D721Med (cell line): ENCODE measurements at regions not wholly inside any gene's neighbourhood (a gene's known extent, or its start where the extent isn't known, plus 50 kb on each side); places are given as distances from the start of the nearest gene placed in this dataset.
A peak's percentile ranks its signal among the peaks of the same experiment; 100 is the strongest.
"Not testable (repeated sequence)": the region's sequence is repeated elsewhere in the genome, so short reads cannot be mapped to it uniquely, and the experiment has no call there.

Experiments
- DNase-seq: peaks from one replicate; pipeline ENCODE4 v3.0.0; 2011; ENCODE audit warnings: low spot score; ENCODE audit not compliant: insufficient read length
- FAIRE-seq: peaks from 2 replicates; lab custom pipeline; 2011; peaks lifted over from hg19 to GRCh38; lab: Jason Lieb, UNC
- TF ChIP-seq, protein P1 (sequence below): IDR thresholded peaks from 2 replicates; pipeline ENCODE4 v1.5.1; 2012; ENCODE audit warnings: mild to moderate bottlenecking, control low read depth; ENCODE audit not compliant: insufficient read depth; ENCODE audit errors: missing control alignments

DNA sequence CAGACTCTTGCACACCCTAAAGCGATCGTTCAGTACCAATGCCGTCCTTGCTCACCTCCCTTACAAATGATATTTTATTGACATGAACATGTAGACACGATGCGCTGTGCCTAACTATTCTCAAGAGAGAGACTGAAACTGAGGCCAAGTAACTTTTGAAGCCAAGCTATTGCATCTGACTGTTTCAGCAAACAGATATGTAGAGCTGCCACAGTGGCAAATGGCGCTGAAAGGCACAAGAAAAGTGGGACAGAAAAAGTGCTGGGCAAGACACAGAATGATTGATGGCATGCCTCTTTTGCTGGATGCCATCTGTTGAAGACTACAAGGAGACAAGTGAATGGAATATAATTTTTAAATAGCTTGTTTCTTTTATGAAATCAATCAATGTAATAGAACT is 1157.2 kb upstream of the ADGRL4 start:
- FAIRE-seq (no peak), DNase-seq (no peak)
- TF ChIP-seq, protein P1, sequence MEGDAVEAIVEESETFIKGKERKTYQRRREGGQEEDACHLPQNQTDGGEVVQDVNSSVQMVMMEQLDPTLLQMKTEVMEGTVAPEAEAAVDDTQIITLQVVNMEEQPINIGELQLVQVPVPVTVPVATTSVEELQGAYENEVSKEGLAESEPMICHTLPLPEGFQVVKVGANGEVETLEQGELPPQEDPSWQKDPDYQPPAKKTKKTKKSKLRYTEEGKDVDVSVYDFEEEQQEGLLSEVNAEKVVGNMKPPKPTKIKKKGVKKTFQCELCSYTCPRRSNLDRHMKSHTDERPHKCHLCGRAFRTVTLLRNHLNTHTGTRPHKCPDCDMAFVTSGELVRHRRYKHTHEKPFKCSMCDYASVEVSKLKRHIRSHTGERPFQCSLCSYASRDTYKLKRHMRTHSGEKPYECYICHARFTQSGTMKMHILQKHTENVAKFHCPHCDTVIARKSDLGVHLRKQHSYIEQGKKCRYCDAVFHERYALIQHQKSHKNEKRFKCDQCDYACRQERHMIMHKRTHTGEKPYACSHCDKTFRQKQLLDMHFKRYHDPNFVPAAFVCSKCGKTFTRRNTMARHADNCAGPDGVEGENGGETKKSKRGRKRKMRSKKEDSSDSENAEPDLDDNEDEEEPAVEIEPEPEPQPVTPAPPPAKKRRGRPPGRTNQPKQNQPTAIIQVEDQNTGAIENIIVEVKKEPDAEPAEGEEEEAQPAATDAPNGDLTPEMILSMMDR, result no peak

DNA sequence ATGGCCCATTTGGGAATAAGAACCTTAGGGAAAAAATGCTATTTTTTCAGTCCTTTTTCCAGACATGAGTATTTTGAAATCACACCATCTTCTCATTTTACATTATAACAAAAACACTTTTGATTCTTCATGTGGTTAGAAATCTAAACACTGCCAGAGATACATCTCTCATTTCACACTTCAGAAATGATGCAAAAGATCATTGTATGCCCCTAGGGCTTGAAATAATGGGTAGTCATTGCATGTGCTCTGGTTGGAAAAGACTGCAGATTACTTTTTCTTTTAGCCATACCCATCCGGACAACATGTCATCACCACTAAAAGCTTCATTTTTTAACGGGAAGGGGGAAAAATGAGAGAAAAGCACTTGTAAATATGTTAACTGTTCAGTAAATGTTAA is 1152.2 kb upstream of the ADGRL4 start:
- no peak for DNase-seq
- no peak for FAIRE-seq

DNA sequence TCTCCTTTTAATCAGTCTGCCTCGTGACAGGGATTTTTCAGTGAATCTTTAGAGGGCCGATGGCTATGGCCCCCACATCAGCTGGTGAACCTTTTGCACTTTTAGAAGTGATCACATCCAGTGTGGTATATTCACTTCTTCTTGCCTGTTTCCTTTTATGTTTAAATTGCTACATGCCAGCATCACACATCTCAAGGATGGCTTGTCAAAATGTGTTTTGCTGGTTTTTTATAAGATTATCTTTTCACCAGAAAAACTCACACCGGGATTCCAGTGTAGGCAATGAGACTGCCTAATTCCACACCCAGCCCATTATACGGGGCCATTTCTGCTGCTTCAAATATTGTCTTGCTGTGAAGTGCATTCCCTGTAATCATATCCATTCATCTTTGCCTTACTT is 1151.7 kb upstream of the ADGRL4 start:
- FAIRE-seq (no peak), DNase-seq (no peak)
- TF ChIP-seq, protein P1, result no peak

More for the DNA sequence above, 1152.2 kb upstream of the ADGRL4 start:
- TF ChIP-seq, protein P1, result no peak

DNA sequence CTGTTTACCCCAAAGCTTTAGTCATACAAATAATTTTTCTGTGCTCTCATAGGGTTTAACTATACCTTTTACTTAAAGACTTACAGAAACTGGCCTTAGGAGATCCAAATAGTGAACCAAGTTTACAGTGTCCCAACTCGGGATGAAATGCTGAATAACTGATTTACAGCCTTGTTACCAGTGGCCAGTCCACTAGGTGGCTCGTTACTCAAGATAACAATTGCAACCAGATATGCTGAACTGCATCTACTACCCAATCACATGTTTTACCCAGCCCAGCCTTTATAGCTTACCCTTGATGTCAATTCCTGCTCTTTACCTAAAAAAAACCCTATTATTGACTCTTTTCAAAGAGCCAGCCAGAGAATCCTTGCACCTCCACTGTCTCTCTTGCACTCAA is 1148.8 kb upstream of the ADGRL4 start:
- TF ChIP-seq, protein P1, result peak; percentile 29
- no peak for FAIRE-seq

DNA sequence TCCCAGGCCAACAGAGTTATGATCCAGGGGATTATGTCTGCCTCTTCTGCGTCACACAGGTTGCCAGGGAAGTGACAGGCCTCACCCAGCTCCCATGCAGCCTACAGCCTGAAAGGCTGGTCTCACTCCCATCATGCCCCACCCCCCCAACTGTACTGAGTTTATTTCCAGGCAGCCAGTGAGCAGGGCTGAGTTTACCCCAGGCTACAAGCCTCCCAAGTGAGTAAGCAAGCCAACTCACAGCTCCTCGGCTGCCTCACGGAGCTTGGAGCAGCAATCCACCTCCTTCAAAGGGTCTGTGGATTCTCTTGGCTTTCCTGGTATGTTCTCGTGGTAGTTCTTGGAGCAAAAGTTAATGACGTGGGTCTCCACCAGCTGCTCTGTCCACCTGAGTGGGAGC is 1147.6 kb upstream of the ADGRL4 start:
- TF ChIP-seq, protein P1, result no peak
- no peak for DNase-seq
- no peak for FAIRE-seq

More for the DNA sequence above, 1148.8 kb upstream of the ADGRL4 start:
- DNase-seq, result no peak

DNA sequence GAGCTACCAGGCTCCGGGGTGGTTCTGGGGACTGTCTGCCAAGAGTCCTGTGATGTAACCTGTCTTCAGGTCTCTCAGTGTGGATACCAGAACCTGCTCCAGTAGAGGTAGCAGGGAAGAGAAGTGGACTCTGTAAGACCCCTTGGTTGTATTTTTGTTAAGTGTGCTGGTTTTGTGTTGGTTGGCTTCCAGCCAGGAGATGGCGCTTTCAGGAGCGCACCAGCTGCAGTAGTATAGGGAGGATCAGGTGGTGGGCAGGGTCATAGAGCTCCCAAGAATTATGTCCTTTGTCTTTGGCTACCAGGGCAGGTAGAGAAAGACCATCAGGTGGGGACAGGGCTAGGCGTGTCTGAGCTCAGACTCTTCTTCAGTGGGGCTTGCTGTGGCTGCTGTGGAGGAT is 1147.2 kb upstream of the ADGRL4 start:
- DNase-seq, result no peak
- no peak for FAIRE-seq
- TF ChIP-seq, protein P1, result no peak

DNA sequence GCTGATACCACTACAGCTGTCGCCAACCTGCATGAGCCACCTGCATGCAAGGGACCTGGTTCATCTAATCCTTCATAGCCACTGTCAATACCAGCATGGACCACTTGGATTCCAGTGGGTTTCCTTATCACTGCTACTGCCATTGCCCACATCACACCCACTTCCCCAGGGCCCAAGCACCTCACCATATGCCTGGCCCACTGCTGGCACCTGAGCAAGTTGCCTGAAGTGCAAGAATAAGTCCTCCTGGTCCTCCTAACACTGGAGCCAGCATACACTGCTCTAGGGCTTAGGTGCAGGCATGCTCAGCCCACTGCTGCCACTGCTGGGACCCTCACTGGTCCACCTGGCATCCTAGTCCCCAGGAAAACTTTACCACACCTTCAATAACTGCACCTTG is 1136.8 kb upstream of the ADGRL4 start:
- no peak for FAIRE-seq
- TF ChIP-seq, protein P1, result no peak
- DNase-seq, result no peak

DNA sequence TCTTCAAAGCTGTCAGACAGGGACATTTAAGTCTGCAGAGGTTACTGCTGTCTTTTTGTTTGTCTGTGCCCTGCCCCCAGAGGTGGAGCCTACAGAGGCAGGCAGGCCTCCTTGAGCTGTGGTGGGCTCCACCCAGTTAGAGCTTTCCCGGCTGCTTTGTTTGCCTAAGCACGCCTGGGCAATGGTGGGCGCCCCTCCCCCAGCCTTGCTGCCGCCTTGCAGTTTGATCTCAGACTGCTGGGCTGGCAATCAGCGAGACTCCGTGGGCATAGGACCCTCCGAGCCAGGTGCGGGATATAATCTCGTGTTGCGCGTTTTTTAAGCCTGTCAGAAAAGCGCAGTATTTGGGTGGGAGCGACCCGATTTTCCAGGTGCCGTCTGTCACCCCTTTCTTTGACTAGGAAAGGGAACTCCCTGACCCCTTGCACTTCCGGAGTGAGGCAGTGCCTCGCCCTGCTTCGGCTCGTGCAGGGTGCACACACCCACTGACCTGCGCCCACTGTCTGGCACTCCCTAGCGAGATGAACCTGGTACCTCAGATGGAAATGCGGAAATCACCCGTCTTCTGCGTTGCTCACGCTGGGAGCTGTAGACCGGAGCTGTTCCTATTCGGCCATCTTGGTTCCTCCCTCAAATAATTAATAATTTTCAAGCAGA is 1131.5 kb upstream of the ADGRL4 start:
- not testable (repeated sequence) for DNase-seq, FAIRE-seq
